ENCODE measurements at regions not wholly inside any gene's neighbourhood (a gene's known extent, or its start where the extent isn't known, plus 50 kb on each side); places are given as distances from the start of the nearest gene placed in this dataset.

DNA sequence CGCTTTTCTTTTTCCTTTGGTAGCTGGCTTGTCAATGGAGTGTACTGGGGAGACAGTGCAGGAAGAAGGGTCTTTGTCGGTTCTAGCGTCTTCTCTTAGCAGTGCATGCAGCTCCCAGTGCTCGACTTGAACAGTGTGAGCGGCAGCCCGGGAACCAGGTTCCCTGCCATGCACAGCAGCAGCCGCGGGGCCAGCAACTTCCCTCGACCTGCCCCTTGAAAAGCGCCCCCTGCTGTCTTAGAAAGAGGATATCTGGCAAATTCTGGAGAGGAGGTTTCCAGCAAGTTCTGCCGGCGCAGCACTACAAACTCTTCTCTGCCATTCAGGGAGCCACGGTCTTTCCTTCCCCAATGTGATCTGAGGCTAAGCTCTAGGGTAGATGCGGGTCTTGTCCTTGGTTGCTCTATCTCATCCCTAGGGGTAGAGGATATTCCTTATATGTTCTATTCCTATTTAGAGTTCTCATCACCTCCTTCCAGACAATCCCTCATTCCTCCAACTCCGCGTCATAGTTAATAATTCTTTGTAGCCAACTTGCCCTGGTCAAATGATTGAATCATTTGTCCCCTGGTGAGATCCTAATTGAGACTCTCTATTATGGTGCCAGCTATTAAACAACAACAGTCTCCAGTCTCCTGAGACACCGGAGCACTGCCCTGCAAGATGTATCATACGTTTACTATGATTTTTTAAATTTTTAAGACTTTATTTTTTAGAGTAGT, 451.3 kb downstream of the PMP22 start:
- DNase-seq (ENCODE audit: low read depth) = peak; percentile 3

DNA sequence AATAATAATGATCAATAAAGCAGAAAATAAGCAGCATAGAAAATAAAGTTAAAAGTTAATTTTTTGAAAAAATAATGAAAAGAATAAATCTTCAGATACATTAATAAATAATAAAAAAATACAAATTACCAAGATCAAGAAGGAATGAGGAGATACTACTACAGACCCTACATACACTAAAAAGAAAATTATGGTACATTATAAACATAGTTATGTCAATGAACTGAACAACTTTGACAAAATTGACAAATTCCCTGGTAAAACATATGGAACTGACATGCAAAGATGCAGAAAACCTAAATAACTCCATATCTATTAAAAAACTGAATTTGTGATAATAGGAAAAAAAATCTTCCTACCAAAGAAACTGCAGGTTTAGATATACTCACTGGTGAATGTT, 456.7 kb downstream of the PMP22 start:
- DNase-seq (ENCODE audit: low read depth) = no peak

DNA sequence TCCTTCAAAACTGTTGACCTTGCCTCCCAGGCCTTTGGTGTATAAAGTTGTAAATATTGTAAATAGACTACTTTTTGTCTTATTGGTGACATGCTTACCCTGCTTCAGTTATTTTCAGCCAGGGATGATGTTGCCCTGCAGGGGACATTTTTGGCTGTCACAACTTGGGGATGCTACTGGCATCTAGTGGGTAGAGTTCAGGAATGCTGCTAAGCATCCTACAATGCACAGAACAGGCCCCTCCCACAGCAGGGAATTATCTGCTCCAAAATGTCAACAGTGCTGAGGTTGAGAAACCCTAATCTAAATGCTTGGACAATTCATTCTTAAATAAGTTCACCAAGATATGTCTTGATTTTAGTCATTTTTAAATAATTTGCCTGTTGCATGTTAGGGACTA, 459.8 kb downstream of the PMP22 start:
- DNase-seq (ENCODE audit: low read depth) = no peak

DNA sequence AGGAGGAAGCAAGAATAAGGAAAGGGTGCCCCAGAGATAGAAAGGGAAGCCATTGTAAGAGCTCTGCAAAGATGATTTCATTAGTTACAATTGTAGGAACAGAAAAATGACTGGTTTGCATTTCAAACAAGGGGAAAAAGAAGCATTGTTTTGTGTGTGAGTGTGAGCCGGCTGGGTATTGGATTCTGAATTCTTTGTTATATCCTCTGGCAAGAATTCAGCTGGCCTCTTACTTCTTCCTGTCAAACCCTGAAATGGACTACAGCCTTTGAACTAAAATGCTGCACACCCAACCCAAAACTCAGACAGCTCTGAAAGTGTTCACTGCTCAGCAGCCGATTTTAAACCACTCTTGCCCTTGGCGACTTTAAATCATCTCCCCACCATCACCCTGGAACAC, 461.3 kb downstream of the PMP22 start:
- DNase-seq (ENCODE audit: low read depth) = no peak

DNA sequence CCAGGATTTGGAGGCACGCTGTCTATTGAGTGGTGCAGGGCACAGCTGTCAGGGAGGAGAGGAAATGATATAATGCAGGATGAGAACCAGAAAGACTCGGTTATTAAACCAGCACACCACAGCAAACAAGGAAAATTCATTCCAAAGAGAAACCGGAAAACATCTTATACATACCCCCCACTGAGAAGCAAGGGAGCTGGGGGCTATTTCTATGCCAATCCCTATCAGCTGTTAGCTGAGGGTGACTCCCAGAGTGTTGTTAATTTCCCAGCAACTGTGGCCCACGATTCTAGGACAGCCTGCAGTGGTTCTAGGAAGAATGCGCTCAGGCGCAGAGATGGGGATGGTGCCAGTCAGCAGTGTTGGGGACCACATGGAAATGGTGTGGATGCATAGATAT, 467.3 kb downstream of the PMP22 start:
- DNase-seq (ENCODE audit: low read depth) = no peak

DNA sequence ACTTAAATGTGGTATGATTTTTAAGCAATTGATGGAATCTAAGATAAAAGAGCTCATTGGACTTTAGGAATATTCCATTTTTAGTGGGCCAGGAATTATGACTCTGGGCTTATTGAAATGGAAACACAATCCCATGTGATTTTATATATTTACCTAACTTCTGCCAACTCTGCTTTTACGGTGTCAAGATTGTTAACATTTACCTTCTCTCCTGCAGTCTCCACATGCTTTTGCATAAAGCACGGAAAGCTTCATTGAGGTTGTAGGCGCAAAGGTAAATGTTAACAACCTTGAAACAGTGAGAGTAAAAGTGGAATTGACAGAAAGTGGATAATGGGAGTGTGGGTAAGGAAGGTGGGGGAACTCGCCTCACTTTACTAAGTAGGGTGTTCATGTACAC, 468.1 kb downstream of the PMP22 start:
- DNase-seq (ENCODE audit: low read depth) = no peak

DNA sequence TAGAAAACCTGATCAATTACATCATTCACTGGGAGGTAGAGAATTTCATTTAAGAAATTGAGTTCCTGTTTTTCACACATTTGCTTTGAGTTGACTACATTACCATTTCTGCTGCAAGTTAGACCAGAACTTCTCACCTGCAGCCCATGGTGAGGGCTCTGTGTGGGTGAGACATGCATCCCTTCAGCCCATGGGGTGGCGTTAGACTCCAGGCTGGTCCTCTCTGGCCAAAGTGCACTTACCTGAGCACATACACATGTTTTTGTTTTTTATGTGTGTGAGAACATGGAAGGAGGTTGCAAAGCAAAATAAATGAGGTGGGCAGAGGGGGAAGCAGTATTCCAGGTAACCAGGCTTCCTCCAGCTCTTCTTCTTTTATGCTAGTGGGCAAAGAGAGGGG, 470.2 kb downstream of the PMP22 start:
- no peak for DNase-seq (ENCODE audit: low read depth)

DNA sequence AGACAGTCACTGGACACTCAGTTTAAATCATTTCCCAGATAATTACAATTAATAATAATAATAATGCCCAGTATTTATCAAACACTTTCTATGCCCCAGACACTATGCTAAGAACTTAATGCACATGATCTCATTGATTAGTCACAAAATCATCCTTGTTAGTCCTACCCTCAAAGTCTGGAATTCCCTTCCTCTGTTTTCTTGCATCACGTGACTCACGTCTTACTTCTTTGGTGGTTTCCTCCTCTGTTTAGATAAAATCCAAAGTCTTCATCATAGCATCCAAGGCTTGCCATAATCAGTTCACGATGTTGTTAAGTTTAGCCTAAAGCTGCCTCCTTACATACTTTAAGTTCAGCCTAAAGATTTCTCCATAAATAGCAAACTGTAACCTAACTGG, 471.9 kb downstream of the PMP22 start:
- no peak for DNase-seq (ENCODE audit: low read depth)

DNA sequence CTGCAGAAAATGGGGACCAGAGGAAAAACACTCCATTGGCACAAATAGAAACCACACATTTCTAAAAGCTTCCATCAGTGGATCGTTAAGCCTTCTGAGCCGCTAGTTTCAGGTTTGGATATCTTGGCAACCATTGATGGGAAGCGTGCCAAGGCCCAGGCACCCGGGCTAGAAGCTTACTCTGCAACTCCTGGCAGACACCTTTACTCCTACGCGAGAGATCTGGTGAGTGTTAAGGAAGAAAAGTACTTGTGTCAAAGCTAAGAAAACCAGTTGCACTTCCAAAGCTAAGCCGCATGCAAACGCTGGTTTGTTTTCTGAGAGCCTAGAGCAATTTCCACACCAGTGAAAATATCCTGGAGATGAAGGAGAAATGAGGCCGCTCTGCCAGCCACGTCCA, 472.4 kb downstream of the PMP22 start:
- DNase-seq (ENCODE audit: low read depth) = no peak

DNA sequence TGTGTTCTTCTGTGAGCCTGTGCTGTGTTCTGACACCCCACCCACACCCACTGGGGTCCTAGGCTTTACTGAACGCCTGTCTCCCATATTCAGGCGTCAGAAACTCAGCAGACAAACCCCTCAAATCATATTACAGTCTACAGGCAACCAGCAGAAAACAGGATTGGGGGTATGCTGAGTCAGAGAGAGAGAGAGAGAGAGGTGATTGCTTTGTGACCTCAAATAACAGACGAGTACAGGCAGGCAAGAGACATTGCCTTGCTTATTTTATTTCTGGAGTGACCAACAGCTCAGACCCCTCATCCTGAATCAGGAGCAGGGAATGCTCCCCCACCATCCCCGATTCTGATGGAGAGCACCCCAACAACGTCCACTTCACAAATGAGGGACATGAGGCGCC, 473.9 kb downstream of the PMP22 start:
- DNase-seq (ENCODE audit: low read depth) = no peak

DNA sequence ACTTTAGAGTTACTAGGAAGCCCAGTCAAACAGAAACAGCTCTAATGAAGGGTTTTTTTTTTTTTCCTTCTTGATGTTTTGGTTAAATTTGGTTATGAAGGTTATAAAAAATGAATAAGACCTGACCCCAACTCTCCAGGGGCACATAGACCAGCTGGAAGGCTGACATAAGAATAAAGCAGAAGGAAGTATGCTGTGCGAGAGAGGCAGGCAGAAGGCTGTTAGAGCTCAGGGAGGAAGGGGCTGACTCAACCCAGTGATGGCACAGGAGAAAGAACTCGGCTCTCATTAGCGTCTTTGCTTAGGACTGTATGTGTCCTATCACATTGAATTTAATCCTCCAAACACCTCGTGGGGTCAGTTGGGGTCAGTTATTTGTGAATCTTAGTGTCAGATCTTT, 474.6 kb downstream of the PMP22 start:
- no peak for DNase-seq (ENCODE audit: low read depth)

DNA sequence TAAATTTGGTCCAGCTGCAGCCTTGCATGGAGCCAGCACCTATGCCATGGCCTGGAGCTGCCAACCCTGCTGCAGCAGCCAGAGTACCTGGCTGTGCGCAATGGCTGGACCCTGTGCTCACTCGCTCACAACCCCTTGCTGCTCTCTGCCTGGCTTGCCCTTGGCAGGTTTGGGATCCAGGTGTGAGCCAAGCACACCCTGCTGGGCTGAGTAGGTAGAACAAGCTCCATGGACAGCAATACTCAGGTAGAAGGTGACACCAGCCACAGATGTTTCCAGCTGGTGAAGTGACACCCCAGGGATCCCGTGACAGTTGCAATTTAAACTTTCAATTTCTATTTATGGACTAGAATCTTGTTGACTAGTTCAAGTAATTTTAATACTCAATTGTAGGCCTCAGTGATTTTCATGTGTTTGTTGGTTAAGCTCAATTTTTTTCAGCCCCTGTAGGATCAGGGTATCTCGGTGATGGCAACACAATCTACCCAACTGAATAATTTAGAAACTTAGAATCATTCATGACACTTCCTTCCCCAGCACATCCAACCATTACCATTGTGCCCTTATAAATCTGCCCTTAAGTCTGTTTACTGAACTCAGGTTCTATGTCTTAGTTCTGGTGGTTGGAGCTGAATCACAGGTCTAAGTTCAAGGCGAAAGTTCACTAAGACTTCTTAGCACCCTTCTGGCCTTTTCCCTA, 480.0 kb downstream of the PMP22 start:
- DNase-seq (ENCODE audit: low read depth) = no peak

DNA sequence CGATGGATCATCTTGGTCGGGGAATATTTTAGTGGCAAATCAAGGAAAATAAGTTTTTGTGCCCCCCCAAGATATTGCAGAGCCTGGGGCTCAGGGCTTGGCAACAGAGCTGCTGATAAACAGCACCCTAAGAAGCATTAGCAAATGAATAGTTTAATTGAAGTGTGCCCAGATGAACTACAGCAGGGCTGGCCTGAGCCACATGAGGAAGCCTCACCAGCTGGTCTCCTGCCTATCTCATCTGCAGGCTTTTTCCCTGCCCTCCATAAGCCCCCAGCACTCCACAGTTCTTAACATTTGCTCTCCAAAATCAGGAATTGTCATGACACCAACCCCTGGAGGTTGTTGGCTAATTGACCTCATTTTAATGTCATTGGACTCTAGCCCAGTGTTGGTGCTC, 480.2 kb downstream of the HS3ST3B1 start:
- no peak for DNase-seq (ENCODE audit: low read depth)

DNA sequence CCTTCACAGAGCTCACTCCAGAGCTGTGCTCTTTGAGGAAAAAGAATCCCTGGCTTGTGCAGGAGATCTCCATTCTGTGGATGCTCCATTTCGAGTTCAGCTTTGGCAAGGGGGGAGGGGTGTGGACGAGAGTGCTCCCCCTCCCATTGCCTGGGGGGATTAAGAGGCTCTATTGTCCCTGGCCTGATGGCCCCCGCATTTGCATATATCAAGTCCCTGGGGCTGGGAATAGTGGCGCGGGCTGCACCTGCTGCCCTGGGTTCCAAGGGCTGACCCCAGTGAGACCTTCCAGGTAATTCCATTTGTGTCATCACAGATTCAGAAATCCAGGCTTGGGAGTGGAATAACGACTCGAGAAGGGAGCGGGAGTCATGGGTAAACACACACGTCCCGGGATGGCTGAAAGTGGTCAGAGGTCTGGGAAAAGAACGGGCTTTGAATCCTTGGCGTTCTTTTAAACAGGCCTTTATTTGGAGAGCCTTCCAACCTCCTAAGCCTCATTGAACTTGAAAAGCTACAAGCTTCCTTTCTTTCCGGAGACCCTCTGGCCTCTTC, 479.3 kb downstream of the HS3ST3B1 start:
- no peak for DNase-seq (ENCODE audit: low read depth)

DNA sequence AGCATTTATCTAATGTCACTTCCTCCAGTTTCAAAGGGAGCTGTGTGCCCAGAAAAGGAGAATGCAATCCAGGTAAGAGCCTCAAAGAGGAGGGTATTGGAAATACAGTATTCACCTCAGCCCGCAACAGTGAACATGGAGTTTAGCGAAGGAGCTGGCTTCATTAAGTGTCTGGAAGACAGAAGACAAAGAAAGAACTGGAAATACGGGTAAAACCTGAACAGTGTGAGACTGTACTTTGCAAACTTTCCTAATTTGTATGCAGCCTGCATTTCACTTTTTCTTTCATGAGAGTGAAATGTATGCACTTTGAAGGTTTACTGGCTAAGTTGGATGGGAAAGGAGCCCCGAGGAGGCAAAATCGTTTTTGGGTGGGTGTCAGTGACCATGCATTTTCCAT, 478.4 kb downstream of the HS3ST3B1 start:
- no peak for DNase-seq (ENCODE audit: low read depth)

DNA sequence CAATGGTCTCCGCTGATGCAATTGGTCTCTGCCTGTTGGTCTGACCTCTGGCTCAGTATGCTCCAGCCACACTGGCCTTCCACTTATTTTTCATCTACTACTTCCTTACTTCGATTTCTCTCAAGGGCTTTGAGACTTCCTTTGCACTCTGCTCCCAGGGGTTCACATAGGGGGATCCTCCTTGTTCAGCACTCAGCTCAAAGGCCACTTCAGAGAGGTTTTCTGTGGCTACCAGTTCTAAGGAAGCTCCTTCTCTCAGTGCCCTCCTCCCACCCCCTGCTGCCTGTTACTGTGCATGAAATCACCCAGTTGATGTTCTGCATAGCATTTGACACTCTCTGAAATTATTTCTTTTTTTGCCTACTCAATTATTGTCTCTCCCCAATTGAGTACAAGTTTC, 476.4 kb downstream of the HS3ST3B1 start:
- DNase-seq (ENCODE audit: low read depth) = no peak

DNA sequence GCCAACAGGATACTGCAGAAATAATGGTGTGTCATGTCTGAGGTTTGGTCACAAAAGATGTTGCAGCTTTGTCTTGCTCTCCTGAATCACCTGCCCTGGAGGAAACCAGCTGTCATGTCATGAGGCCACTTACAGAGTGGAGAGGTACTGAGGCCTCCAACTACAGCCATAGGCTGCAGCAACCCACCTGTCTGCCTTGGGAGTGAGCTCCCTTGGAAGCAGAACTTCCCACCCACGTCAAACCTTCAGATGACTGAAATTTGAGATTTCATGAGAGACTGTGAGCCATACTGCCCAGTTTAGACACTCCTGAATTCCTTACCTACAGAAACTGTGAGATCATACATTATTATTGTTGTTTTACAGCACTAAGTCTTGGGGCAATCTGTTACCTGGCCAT, 475.9 kb downstream of the HS3ST3B1 start:
- no peak for DNase-seq (ENCODE audit: low read depth)

DNA sequence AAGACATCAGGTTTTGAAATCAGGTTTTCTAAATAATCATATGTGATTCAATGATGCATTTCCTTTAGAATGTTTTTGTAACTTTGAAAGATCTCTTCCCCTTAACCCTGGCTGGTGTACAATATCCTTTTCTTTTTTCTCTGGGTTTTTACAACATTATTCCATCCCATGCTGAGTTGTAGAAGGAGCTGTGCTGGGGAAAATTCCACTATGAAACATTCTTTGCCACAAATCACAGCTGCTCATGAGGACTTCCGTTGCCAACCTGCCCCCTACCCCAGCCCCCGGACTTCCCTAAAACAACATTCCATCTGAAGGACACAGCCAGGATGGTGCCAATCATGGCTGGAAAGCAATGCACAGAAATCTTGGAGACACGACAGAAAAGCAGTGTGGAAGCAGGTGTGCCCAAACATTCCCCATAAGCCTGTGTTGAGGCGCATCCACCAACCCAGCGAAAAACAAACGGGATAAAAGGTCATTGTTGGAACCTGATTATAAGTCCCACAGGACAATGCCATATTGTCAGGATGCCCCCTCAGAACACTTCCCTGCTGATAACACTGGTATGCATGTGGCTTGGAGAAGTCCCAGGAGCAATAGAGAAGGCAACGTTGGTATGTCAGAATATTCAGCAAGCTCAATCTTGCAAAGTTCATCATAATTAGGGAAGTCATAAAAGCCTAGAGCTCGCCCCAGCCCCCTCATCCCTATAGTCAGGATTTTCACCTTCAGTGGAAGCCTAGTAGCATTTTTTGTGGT, 475.0 kb downstream of the HS3ST3B1 start:
- DNase-seq (ENCODE audit: low read depth) = no peak

DNA sequence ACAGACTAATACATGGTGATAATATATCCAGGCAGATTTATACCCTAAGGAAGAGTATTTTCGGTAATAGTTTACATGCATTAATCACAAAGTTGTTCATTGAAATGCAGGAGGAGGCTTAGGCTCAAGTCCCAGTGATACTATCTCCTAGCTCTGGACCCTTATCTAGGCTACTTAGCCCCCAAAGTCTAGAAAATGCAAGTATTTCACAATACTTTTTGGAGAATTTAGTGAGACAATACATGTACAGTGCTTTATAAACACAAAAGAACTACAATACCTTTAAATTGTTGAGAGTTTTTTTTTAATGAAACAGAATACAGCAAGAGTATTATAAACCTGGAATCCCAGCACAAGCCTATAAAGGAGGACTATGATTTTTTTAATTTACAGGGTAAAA, 473.9 kb downstream of the HS3ST3B1 start:
- no peak for DNase-seq (ENCODE audit: low read depth)

DNA sequence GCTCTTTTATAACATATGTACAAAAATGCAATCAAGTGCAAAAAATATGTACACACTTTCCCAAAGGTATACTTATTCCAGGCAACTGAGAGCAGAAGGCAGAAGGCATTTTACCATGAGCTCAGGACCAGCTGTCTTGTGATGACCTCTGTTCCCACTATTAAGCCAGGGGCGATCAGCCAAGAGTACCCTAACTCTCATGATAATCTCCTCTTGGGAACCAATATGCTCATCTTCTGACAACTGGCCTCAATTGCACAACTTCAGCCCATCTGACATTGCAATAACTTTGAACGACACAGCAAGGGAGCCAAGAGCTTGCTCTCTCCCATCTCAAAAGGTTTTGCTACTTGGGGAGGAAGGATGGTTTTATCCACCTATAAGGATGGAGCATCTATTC, 471.9 kb downstream of the HS3ST3B1 start:
- DNase-seq (ENCODE audit: low read depth) = no peak

DNA sequence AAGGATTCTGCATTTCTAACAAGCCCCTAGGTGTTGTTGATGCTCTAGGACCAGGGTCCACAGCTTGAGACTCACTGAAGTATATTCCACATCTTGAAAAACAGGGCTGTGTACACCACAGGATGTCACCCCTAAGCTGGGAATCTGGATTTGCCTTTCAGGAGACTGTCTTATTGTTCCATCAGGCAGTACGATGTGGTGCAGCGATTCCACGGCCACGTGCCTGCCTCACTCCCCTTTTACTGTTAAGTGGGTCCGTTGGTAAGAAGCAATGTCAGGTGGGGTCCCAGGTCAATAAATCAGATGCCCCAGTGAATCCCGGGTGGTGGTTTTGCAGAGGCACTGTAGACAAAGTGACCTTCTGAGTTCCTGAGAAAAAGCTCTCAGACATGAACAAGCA, 470.7 kb downstream of the HS3ST3B1 start:
- DNase-seq (ENCODE audit: low read depth) = no peak

DNA sequence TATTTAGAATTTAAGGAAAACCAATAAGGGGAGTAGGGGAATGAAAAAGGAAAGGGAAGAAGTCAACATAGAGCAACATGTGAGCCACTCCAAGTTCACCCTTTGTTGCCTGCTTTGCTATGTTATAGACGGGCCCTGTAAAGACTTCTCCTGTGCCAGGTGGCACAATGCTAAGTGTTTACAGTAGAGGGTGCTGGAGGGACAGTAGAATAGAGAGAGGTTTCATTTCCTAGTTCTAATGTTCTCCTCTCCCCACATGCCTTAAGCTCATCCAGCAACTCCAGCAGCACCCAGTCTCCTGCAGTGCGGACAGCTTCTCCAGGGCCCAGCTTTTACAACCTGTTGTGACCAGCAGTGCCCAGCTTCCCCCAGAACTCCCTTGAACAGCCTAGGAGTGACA, 468.0 kb downstream of the HS3ST3B1 start:
- no peak for DNase-seq (ENCODE audit: low read depth)
